ACC112 (cell line): ENCODE measurements at regions not wholly inside any gene's neighbourhood (a gene's known extent, or its start where the extent isn't known, plus 50 kb on each side); places are given as distances from the start of the nearest gene placed in this dataset.

Experiments
- H2AFZ ChIP-seq: fragments of 200-600 bp; sonication (generic); one replicate; pipeline ENCODE4 v1.6.0; 2017; ENCODE audit warnings: antibody characterized with exemption, low read length; ENCODE audit not compliant: unreplicated experiment
- H3K27ac ChIP-seq: fragments of 200-600 bp; sonication (generic); 2 replicates; pipeline ENCODE4 v1.5.1; 2014; ENCODE audit warnings: low read depth, mild to moderate bottlenecking, antibody characterized with exemption, low read length, moderate library complexity
- H3K27me3 ChIP-seq: fragments of 200-600 bp; sonication (generic); 2 replicates; pipeline ENCODE4 v1.6.1; 2014; ENCODE audit warnings: mild to moderate bottlenecking, antibody characterized with exemption, low read length, moderate library complexity, mixed read lengths; ENCODE audit not compliant: insufficient read depth
- H3K36me3 ChIP-seq: fragments of 200-600 bp; sonication (generic); 2 replicates; pipeline ENCODE4 v1.6.1; 2016; ENCODE audit warnings: mild to moderate bottlenecking, antibody characterized with exemption, low read length, moderate library complexity, mixed read lengths; ENCODE audit not compliant: insufficient read depth
- H3K4me1 ChIP-seq: fragments of 200-600 bp; sonication (generic); one replicate; pipeline ENCODE4 v1.6.1; 2016; ENCODE audit warnings: low read length, mixed read lengths; ENCODE audit not compliant: insufficient read depth, unreplicated experiment, control insufficient read depth
- H3K4me3 ChIP-seq: fragments of 200-600 bp; sonication (generic); 2 replicates; pipeline ENCODE4 v1.5.1; 2014; ENCODE audit warnings: mild to moderate bottlenecking, low read depth, low read length
- H3K79me2 ChIP-seq: fragments of 200-600 bp; sonication (generic); one replicate; pipeline ENCODE4 v1.6.0; 2016; ENCODE audit warnings: low read length; ENCODE audit not compliant: control insufficient read depth, unreplicated experiment, insufficient read depth

- peaks cover 46% of the 10 kb centered on the region for H3K27me3 ChIP-seq
- no peak overlapping the region for H2AFZ ChIP-seq
- H3K4me1 ChIP-seq = no peaks in the 10 kb centered on the region
- no peak overlapping the region for H3K27ac ChIP-seq
- no peak overlapping the region for H3K4me3 ChIP-seq
- H3K79me2 ChIP-seq = no peaks in the 10 kb centered on the region
- no peaks in the 10 kb centered on the region for H3K36me3 ChIP-seq
Measured at GRCh38 chr1:36628804-36629203, 146.1 kb upstream of the CSF3R start.

- Histone ChIP-seq H3K36me3 (no peaks in the 10 kb centered on the region), H3K4me1 (no peaks in the 10 kb centered on the region), H3K27ac (no peak overlapping the region), H3K4me3 (no peak overlapping the region), H3K27me3 (peaks cover 59% of the 10 kb centered on the region), H3K79me2 (no peaks in the 10 kb centered on the region), H2AFZ (no peak overlapping the region)
Measured at GRCh38 chr1:36626435-36626834, 143.7 kb upstream of the CSF3R start.

- no peaks in the 10 kb centered on the region for H3K36me3 ChIP-seq
- H3K4me3 ChIP-seq = no peak overlapping the region
- H3K79me2 ChIP-seq = no peaks in the 10 kb centered on the region
- no peak overlapping the region for H3K27ac ChIP-seq
- H2AFZ ChIP-seq = no peak overlapping the region
- no peaks in the 10 kb centered on the region for H3K4me1 ChIP-seq
- peaks cover 60% of the 10 kb centered on the region for H3K27me3 ChIP-seq
Measured at GRCh38 chr1:36625935-36626310, 143.2 kb upstream of the CSF3R start.

- Histone ChIP-seq H3K4me1 (no peaks in the 10 kb centered on the region), H3K79me2 (no peaks in the 10 kb centered on the region), H3K27me3 (peaks cover 60% of the 10 kb centered on the region), H3K27ac (no peak overlapping the region), H2AFZ (no peak overlapping the region), H3K36me3 (no peaks in the 10 kb centered on the region), H3K4me3 (no peak overlapping the region)
Measured at GRCh38 chr1:36625253-36625934, 142.7 kb upstream of the CSF3R start.

- H3K27me3 ChIP-seq = peaks cover 64% of the 10 kb centered on the region
- H3K79me2 ChIP-seq = no peaks in the 10 kb centered on the region
- no peak overlapping the region for H3K4me3 ChIP-seq
- no peaks in the 10 kb centered on the region for H3K4me1 ChIP-seq
- no peaks in the 10 kb centered on the region for H3K36me3 ChIP-seq
- H2AFZ ChIP-seq = no peak overlapping the region
- no peak overlapping the region for H3K27ac ChIP-seq
Measured at GRCh38 chr1:36624466-36624865, 141.8 kb upstream of the CSF3R start.

GRCh38 chr1:36622741-36623648 lies 140.3 kb upstream of the CSF3R start:
- H3K27me3 ChIP-seq = peaks cover 65% of the 10 kb centered on the region
- H3K4me1 ChIP-seq = no peaks in the 10 kb centered on the region
- H3K4me3 ChIP-seq = no peak overlapping the region
- no peak overlapping the region for H3K27ac ChIP-seq
- H2AFZ ChIP-seq = no peak overlapping the region
- no peaks in the 10 kb centered on the region for H3K79me2 ChIP-seq
- H3K36me3 ChIP-seq = no peaks in the 10 kb centered on the region

- no peak overlapping the region for H3K27ac ChIP-seq
- peaks cover 56% of the 10 kb centered on the region for H3K27me3 ChIP-seq
- H3K79me2 ChIP-seq = no peaks in the 10 kb centered on the region
- no peaks in the 10 kb centered on the region for H3K36me3 ChIP-seq
- no peaks in the 10 kb centered on the region for H3K4me1 ChIP-seq
- H2AFZ ChIP-seq = no peak overlapping the region
- no peak overlapping the region for H3K4me3 ChIP-seq
Measured at GRCh38 chr1:36621531-36621930, 138.8 kb upstream of the CSF3R start.

GRCh38 chr1:36620142-36620541 lies 137.4 kb upstream of the CSF3R start:
- H3K4me3 ChIP-seq = no peak overlapping the region
- H3K79me2 ChIP-seq = no peaks in the 10 kb centered on the region
- no peaks in the 10 kb centered on the region for H3K4me1 ChIP-seq
- no peak overlapping the region for H2AFZ ChIP-seq
- peaks cover 45% of the 10 kb centered on the region for H3K27me3 ChIP-seq
- H3K36me3 ChIP-seq = no peaks in the 10 kb centered on the region
- H3K27ac ChIP-seq = no peak overlapping the region

GRCh38 chr1:36614991-36615390 lies 132.3 kb upstream of the CSF3R start:
- no peaks in the 10 kb centered on the region for H3K4me1 ChIP-seq
- no peak overlapping the region for H3K4me3 ChIP-seq
- H3K79me2 ChIP-seq = no peaks in the 10 kb centered on the region
- no peak overlapping the region for H2AFZ ChIP-seq
- no peak overlapping the region for H3K27ac ChIP-seq
- no peaks in the 10 kb centered on the region for H3K36me3 ChIP-seq
- H3K27me3 ChIP-seq = peaks cover 36% of the 10 kb centered on the region

- H3K79me2 ChIP-seq = no peaks in the 10 kb centered on the region
- peaks cover 36% of the 10 kb centered on the region for H3K27me3 ChIP-seq
- no peaks in the 10 kb centered on the region for H3K36me3 ChIP-seq
- no peaks in the 10 kb centered on the region for H3K4me1 ChIP-seq
- H3K4me3 ChIP-seq = no peak overlapping the region
- H3K27ac ChIP-seq = no peak overlapping the region
- H2AFZ ChIP-seq = no peak overlapping the region
Measured at GRCh38 chr1:36614571-36614970, 131.9 kb upstream of the CSF3R start.

- H3K79me2 ChIP-seq = no peaks in the 10 kb centered on the region
- no peaks in the 10 kb centered on the region for H3K4me1 ChIP-seq
- no peaks in the 10 kb centered on the region for H3K36me3 ChIP-seq
- H3K27me3 ChIP-seq = peaks cover 33% of the 10 kb centered on the region
- no peak overlapping the region for H3K27ac ChIP-seq
- no peak overlapping the region for H3K4me3 ChIP-seq
- H2AFZ ChIP-seq = no peak overlapping the region
Measured at GRCh38 chr1:36613721-36614120, 131.0 kb upstream of the CSF3R start.
